Right lobe of liver (tissue), 6 donors: ENCODE measurements at regions not wholly inside any gene's neighbourhood (a gene's known extent, or its start where the extent isn't known, plus 50 kb on each side); places are given as distances from the start of the nearest gene placed in this dataset.

Experiments used
- ATAC-seq, 4 donors: fragments of 200-7000 bp; cut with Tn5 transposase; one replicate each; pipeline ENCODE4 v1.9.1; 2020; ENCODE audit warnings: mild to moderate bottlenecking in 4 of 4, moderate library complexity in 4 of 4
- DNase-seq, 3 donors: peaks; one replicate each; pipeline ENCODE4 v3.0.0-alpha.2; 2020
- H3K27ac ChIP-seq, 3 donors: fragments of 200-600 bp; one replicate each; pipeline ENCODE4 v1.8.0; 2022
- H3K27me3 ChIP-seq, 2 donors: fragments of 200-600 bp; one replicate each; pipeline ENCODE4 v1.8.0; 2022
- H3K36me3 ChIP-seq, 4 donors: fragments of 200-600 bp; sonication (generic) in 1 of 4; one replicate each; pipeline versions ENCODE4 v1.5.1 to v1.8.0; 2017 to 2022; ENCODE audit warnings: control low read depth in 1 of 4
- H3K4me1 ChIP-seq, 4 donors: fragments of 200-600 bp; sonication (generic) in 1 of 4; one replicate each; pipeline versions ENCODE4 v1.5.1 to v1.8.0; 2017 to 2022; ENCODE audit warnings: control low read depth in 1 of 4
- H3K4me3 ChIP-seq, 3 donors: fragments of 200-600 bp; one replicate each; pipeline ENCODE4 v1.8.0; 2022
- H3K9me3 ChIP-seq, 4 donors: fragments of 200-600 bp; sonication (generic) in 1 of 4; one replicate each; pipeline versions ENCODE4 v1.5.1 to v1.8.0; 2017 to 2022; ENCODE audit warnings: control low read depth in 1 of 4
- POLR2A ChIP-seq: fragments of 450-650 bp; IDR thresholded peaks from one replicate; pipeline ENCODE4 v1.6.1; 2017; ENCODE audit warnings: antibody characterized with exemption, mild to moderate bottlenecking
- WGBS: methylation state at CpG from one replicate; pipeline ENCODE4 v1.1.6; 2018; ENCODE audit warnings: low coverage, low lambda C conversion rate; ENCODE audit not compliant: insufficient coverage; ENCODE audit errors: missing lambda C conversion rate; 5-methylcytosine and 5-hydroxymethylcytosine counted together
- intact Hi-C, 2 donors: fragments of 100-400 bp; cut with DNase I; formaldehyde crosslinking; loops; one replicate each; pipeline versions ENCODE4 v1.11.2 to v1.14.1; 2022
- TF ChIP-seq, protein P1 (sequence below), 4 donors: fragments of 200-600 bp in 3 of 4; fragments of 450-650 bp in 1 of 4; IDR thresholded peaks; one replicate each; pipeline versions ENCODE4 v1.5.1 to v1.8.0; 2016 to 2022; ENCODE audit warnings: antibody characterized with exemption in 4 of 4, mild to moderate bottlenecking in 2 of 4
- donor health status: DM: no; HTN: yes; CAD: no.
- donor health status: DM: no; HTN: no; CAD: no.
- donor health status: DM: no; HTN: no; CAD: no.
- donor health status: DM: no; HTN: yes; CAD: no.
- donor health status: DM: no; HTN: yes; CAD: no.

DNA sequence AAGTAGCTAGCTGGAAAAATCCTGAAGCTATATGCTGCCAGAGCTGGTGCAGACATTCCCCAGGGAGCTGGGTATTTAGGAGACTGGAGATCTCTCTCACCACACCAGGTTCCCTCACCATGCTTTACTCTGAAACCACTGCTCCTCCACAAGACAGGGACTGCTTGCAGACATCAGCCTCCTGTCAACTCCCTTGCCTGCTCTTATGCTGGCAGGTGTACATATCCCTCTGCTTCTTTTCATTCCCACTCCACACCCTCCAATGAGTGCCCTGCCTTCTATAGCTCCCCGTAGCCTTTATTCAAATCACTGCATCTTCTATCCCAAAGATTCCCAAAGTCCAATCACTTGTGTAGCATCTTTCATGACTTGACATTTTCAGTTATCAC is 380.7 kb downstream of the NFIB start:
- intact Hi-C loops: no loop called here
- Histone ChIP-seq H3K27me3 (no peaks in the 10 kb centered on the region), H3K4me3 (no peak overlapping the region), H3K4me1 (no peaks in the 10 kb centered on the region), H3K9me3 (no peaks in the 10 kb centered on the region), H3K36me3 (no peaks in the 10 kb centered on the region), H3K27ac (no peak overlapping the region)
- DNase-seq (no peak), ATAC-seq (no peak)
- WGBS: 82% methylated on average over 1 of the region's 1 CpG
- TF ChIP-seq, protein P1, sequence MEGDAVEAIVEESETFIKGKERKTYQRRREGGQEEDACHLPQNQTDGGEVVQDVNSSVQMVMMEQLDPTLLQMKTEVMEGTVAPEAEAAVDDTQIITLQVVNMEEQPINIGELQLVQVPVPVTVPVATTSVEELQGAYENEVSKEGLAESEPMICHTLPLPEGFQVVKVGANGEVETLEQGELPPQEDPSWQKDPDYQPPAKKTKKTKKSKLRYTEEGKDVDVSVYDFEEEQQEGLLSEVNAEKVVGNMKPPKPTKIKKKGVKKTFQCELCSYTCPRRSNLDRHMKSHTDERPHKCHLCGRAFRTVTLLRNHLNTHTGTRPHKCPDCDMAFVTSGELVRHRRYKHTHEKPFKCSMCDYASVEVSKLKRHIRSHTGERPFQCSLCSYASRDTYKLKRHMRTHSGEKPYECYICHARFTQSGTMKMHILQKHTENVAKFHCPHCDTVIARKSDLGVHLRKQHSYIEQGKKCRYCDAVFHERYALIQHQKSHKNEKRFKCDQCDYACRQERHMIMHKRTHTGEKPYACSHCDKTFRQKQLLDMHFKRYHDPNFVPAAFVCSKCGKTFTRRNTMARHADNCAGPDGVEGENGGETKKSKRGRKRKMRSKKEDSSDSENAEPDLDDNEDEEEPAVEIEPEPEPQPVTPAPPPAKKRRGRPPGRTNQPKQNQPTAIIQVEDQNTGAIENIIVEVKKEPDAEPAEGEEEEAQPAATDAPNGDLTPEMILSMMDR (IDR thresholded peaks at IDR 0.05): no peak
- TF ChIP-seq POLR2A: no peak

GRCh38 chr9:13932528-13933267 is 381.2 kb downstream of the NFIB start:
- H3K9me3 ChIP-seq: no peaks in the 10 kb centered on the region
- WGBS: 49% methylated on average over 9 of the region's 9 CpGs
- TF ChIP-seq, protein P1 (IDR thresholded peaks at IDR 0.05): no peak
- no peak for TF ChIP-seq POLR2A
- H3K36me3 ChIP-seq: no peaks in the 10 kb centered on the region
- intact Hi-C loops: no loop called here
- no peak overlapping the region for H3K4me3 ChIP-seq
- ATAC-seq (no peak), DNase-seq (no peak)
- no peak overlapping the region for H3K27ac ChIP-seq
- no peaks in the 10 kb centered on the region for H3K4me1 ChIP-seq
- H3K27me3 ChIP-seq: no peaks in the 10 kb centered on the region

GRCh38 chr9:13929013-13929412 is 384.9 kb downstream of the NFIB start:
- H3K27me3 ChIP-seq: no peaks in the 10 kb centered on the region
- no peaks in the 10 kb centered on the region for H3K36me3 ChIP-seq
- H3K4me1 ChIP-seq: no peaks in the 10 kb centered on the region
- H3K9me3 ChIP-seq: no peaks in the 10 kb centered on the region
- no peak overlapping the region for H3K4me3 ChIP-seq
- TF ChIP-seq, protein P1 (IDR thresholded peaks at IDR 0.05): no peak
- intact Hi-C loops: no loop called here
- WGBS: 25% methylated on average over 2 of the region's 2 CpGs
- DNase-seq (no peak), ATAC-seq (peak in 1 of 4 donors; percentile 21)
- H3K27ac ChIP-seq: no peak overlapping the region

DNA sequence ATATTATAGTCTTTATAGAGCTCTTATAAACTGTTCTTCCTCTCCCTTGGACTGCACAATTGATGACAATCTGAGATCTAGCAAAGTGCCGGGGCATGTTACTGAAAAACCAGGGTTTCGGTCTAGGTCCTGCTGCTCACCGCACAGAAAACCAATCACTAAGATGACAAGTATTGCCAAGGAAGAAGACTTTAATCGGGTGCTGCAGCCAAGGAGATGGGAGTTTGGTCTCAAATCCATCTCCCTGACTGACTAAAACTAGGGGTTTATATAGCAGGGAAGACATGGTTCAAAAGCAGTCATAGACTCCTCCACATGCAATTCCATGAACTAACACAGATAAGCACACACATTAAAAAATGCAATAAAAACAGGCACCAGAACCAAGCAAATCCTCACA is 390.6 kb downstream of the NFIB start:
- no peak overlapping the region for H3K4me3 ChIP-seq
- DNase-seq (no peak), ATAC-seq (no peak)
- TF ChIP-seq, protein P1 (IDR thresholded peaks at IDR 0.05): no peak
- no peak for TF ChIP-seq POLR2A
- H3K4me1 ChIP-seq: no peaks in the 10 kb centered on the region
- no peaks in the 10 kb centered on the region for H3K27me3 ChIP-seq
- no peak overlapping the region for H3K27ac ChIP-seq
- H3K9me3 ChIP-seq: no peaks in the 10 kb centered on the region
- H3K36me3 ChIP-seq: no peaks in the 10 kb centered on the region
- WGBS: 68% methylated on average over 4 of the region's 4 CpGs
- intact Hi-C loops: no loop called here

- Histone ChIP-seq H3K27ac (no peak overlapping the region), H3K36me3 (no peaks in the 10 kb centered on the region), H3K4me1 (no peaks in the 10 kb centered on the region), H3K4me3 (no peak overlapping the region), H3K27me3 (no peaks in the 10 kb centered on the region), H3K9me3 (no peaks in the 10 kb centered on the region)
- no peak for ATAC-seq
- DNase-seq: no peak
- intact Hi-C loops: no loop called here
- TF ChIP-seq POLR2A: no peak
- TF ChIP-seq, protein P1 (IDR thresholded peaks at IDR 0.05): no peak
Measured at GRCh38 chr9:13920557-13920956, 393.4 kb downstream of the NFIB start.
